Fibroblast of villous mesenchyme (primary cell): ENCODE measurements at regions not wholly inside any gene's neighbourhood (a gene's known extent, or its start where the extent isn't known, plus 50 kb on each side); places are given as distances from the start of the nearest gene placed in this dataset.

ENCODE experiments used
- DNase-seq: peaks from one replicate; pipeline ENCODE4 v3.0.0-alpha.2; 2010; ENCODE audit warnings: low read depth
- H3K4me3 ChIP-seq: 2 replicates; pipeline ENCODE4 v1.5.1; 2011; ENCODE audit warnings: low read depth, mild to moderate bottlenecking, low read length
- CTCF ChIP-seq: IDR thresholded peaks from 2 replicates; pipeline ENCODE4 v1.5.1; 2012; ENCODE audit warnings: low read depth, mild to moderate bottlenecking, low read length; ENCODE audit not compliant: insufficient read depth

GRCh38 chr4:14695095-14695845 lies 307.0 kb upstream of the CPEB2 start:
- H3K4me3 ChIP-seq: no peak overlapping the region
- peak; percentile 36 for DNase-seq
- no peak for TF ChIP-seq CTCF

GRCh38 chr4:14700083-14700482 lies 302.2 kb upstream of the CPEB2 start:
- no peak for TF ChIP-seq CTCF
- H3K4me3 ChIP-seq: no peak overlapping the region
- no peak for DNase-seq

- TF ChIP-seq CTCF: no peak
- H3K4me3 ChIP-seq: no peak overlapping the region
- DNase-seq: no peak
Observed at GRCh38 chr4:14700544-14700943, 301.7 kb upstream of the CPEB2 start.

- no peak for DNase-seq
- H3K4me3 ChIP-seq: no peak overlapping the region
- no peak for TF ChIP-seq CTCF
Observed at GRCh38 chr4:14701389-14701788, 300.9 kb upstream of the CPEB2 start.

- no peak for TF ChIP-seq CTCF
- peak; percentile 6 for DNase-seq
- no peak overlapping the region for H3K4me3 ChIP-seq
Observed at GRCh38 chr4:14701896-14702295, 300.4 kb upstream of the CPEB2 start.

GRCh38 chr4:14708574-14708973 lies 293.7 kb upstream of the CPEB2 start:
- DNase-seq: no peak
- no peak for TF ChIP-seq CTCF
- no peak overlapping the region for H3K4me3 ChIP-seq

- H3K4me3 ChIP-seq: no peak overlapping the region
- TF ChIP-seq CTCF: no peak
- DNase-seq: no peak
Observed at GRCh38 chr4:14711259-14711658, 291.0 kb upstream of the CPEB2 start.
